AG08395 (cell line): ENCODE measurements at regions not wholly inside any gene's neighbourhood (a gene's known extent, or its start where the extent isn't known, plus 50 kb on each side); places are given as distances from the start of the nearest gene placed in this dataset.

Experiments used
- DNase-seq: peaks from one replicate; pipeline ENCODE4 v3.0.0; 2012; ENCODE audit warnings: mixed read lengths, low spot score

- no peak for DNase-seq
Measured at GRCh38 chr1:112219267-112219666, 176.7 kb upstream of the CTTNBP2NL start.

GRCh38 chr1:112230232-112230631 is 165.8 kb upstream of the CTTNBP2NL start:
- DNase-seq = no peak

- DNase-seq = no peak
Measured at GRCh38 chr1:112231331-112231730, 164.7 kb upstream of the CTTNBP2NL start.

- DNase-seq = no peak
Measured at GRCh38 chr1:112232848-112233247, 163.2 kb upstream of the CTTNBP2NL start.

GRCh38 chr1:112234710-112235109 is 161.3 kb upstream of the CTTNBP2NL start:
- no peak for DNase-seq

- no peak for DNase-seq
Measured at GRCh38 chr1:112237983-112238545, 157.9 kb upstream of the CTTNBP2NL start.

GRCh38 chr1:112239683-112240330 is 156.2 kb upstream of the CTTNBP2NL start:
- no peak for DNase-seq

- DNase-seq = no peak
Measured at GRCh38 chr1:112242470-112242869, 153.5 kb upstream of the CTTNBP2NL start.

- DNase-seq = no peak
Measured at GRCh38 chr1:112244131-112244530, 151.9 kb upstream of the CTTNBP2NL start.

GRCh38 chr1:112245114-112245513 is 150.9 kb upstream of the CTTNBP2NL start:
- no peak for DNase-seq

GRCh38 chr1:112247036-112247597 is 148.9 kb upstream of the CTTNBP2NL start:
- DNase-seq = no peak

GRCh38 chr1:112247961-112248360 is 148.1 kb upstream of the CTTNBP2NL start:
- DNase-seq = no peak

GRCh38 chr1:112250892-112251291 is 145.1 kb upstream of the CTTNBP2NL start:
- no peak for DNase-seq

GRCh38 chr1:112251766-112252506 is 144.1 kb upstream of the CTTNBP2NL start:
- DNase-seq = peak; percentile 71

GRCh38 chr1:112253366-112253765 is 142.6 kb upstream of the CTTNBP2NL start:
- DNase-seq = no peak

- DNase-seq = no peak
Measured at GRCh38 chr1:112255080-112255479, 140.9 kb upstream of the CTTNBP2NL start.

- no peak for DNase-seq
Measured at GRCh38 chr1:112256411-112256810, 139.6 kb upstream of the CTTNBP2NL start.

GRCh38 chr1:112257043-112257835 is 138.8 kb upstream of the CTTNBP2NL start:
- DNase-seq = no peak

- no peak for DNase-seq
Measured at GRCh38 chr1:112260699-112261098, 135.3 kb upstream of the CTTNBP2NL start.

- DNase-seq = no peak
Measured at GRCh38 chr1:112262316-112262715, 133.7 kb upstream of the CTTNBP2NL start.

GRCh38 chr1:112263042-112263441 is 133.0 kb upstream of the CTTNBP2NL start:
- no peak for DNase-seq

GRCh38 chr1:112263453-112263852 is 132.6 kb upstream of the CTTNBP2NL start:
- DNase-seq = peak; percentile 20
